GM12878 (cell line): ENCODE measurements at regions not wholly inside any gene's neighbourhood (a gene's known extent, or its start where the extent isn't known, plus 50 kb on each side); places are given as distances from the start of the nearest gene placed in this dataset.

Experiments
- ATAC-seq: fragments of 200-7000 bp; cut with Tn5 transposase; 3 replicates; pipeline ENCODE4 v1.9.1; 2020; ENCODE audit warnings: mild to moderate bottlenecking, moderate library complexity
- BruUV-seq: library from RNA; stranded (reverse); fragments of 400-500 nt; replicated peaks from 2 replicates; lab custom pipeline; 2021; lab: Mats Ljungman, UMichigan
- CTCF ChIA-PET: fragments of 300-600 bp; sonication (Branson Sonifier 250); formaldehyde crosslinking; extraction: SDS; loops from one replicate; lab custom pipeline; 2021; ENCODE audit warnings: inconsistent platforms; lab: Yijun Ruan, JAX
- POLR2A ChIA-PET: fragments of 350-600 bp; formaldehyde crosslinking; extraction: SDS; loops from one replicate; lab custom pipeline; 2021; ENCODE audit warnings: inconsistent platforms; lab: Charles Lee
- RAD21 ChIA-PET: fragments of 300-600 bp; sonication (Branson Sonifier 250); formaldehyde crosslinking; loops from one replicate; lab custom pipeline; 2023; ENCODE audit warnings: antibody characterized with exemption; ENCODE audit not compliant: unreplicated experiment; lab: Charles Lee
- SMC1A ChIA-PET: fragments of 300-600 bp; sonication (Branson Sonifier 250); formaldehyde crosslinking; loops from one replicate; lab custom pipeline; 2023; ENCODE audit not compliant: unreplicated experiment, uncharacterized antibody; lab: Charles Lee
- DNase-seq: peaks from one replicate; pipeline ENCODE4 v3.0.0-alpha.2; 2011; ENCODE audit warnings: low read depth, low spot score
- FAIRE-seq: peaks from 3 replicates; lab custom pipeline; 2011; peaks lifted over from hg19 to GRCh38; lab: Jason Lieb, UNC
- H2AFZ ChIP-seq: 2 replicates; pipeline ENCODE4 v1.6.0; 2011; ENCODE audit warnings: low read depth, low read length, control low read depth; ENCODE audit not compliant: control insufficient read depth
- H3K27ac ChIP-seq: 2 replicates; pipeline ENCODE4 v1.5.1; 2011; ENCODE audit warnings: control low read depth; ENCODE audit not compliant: control insufficient read depth, insufficient read depth
- H3K27me3 ChIP-seq, 2 experiments: replicated peaks in 1 of 2; 2 replicates each; pipeline versions ENCODE4 v1.6.0 to v1.6.1; 2011; ENCODE audit warnings: low read length in 1 of 2; ENCODE audit not compliant: control insufficient read depth in 2 of 2, insufficient read depth in 2 of 2
- H3K36me3 ChIP-seq, 2 experiments: 2 replicates each; pipeline ENCODE4 v1.5.1; 2011; ENCODE audit warnings: low read length in 1 of 2; ENCODE audit not compliant: control insufficient read depth in 2 of 2, insufficient read depth in 2 of 2
- H3K4me1 ChIP-seq: 2 replicates; pipeline ENCODE4 v1.6.1; 2011; ENCODE audit warnings: mild to moderate bottlenecking, low read length, moderate library complexity, mixed read lengths; ENCODE audit not compliant: control insufficient read depth, insufficient read depth
- H3K4me2 ChIP-seq: 2 replicates; pipeline ENCODE4 v1.6.0; 2011; ENCODE audit warnings: control low read depth; ENCODE audit not compliant: control insufficient read depth, insufficient read depth
- H3K4me3 ChIP-seq: fragments of 200-600 bp; sonication (generic); 2 replicates; pipeline ENCODE4 v1.5.1; 2016
- H3K79me2 ChIP-seq: 2 replicates; pipeline ENCODE4 v1.6.0; 2011; ENCODE audit warnings: low read length; ENCODE audit not compliant: control insufficient read depth, insufficient read depth
- H3K9ac ChIP-seq: 2 replicates; pipeline ENCODE4 v1.8.0; 2011; ENCODE audit warnings: low read length, control low read depth, mixed read lengths; ENCODE audit not compliant: control insufficient read depth, insufficient read depth
- H3K9me3 ChIP-seq: replicated peaks from 3 replicates; pipeline ENCODE4 v1.5.1; 2011; ENCODE audit warnings: mild to moderate bottlenecking, low read length; ENCODE audit not compliant: control insufficient read depth, insufficient read depth
- H4K20me1 ChIP-seq: 2 replicates; pipeline ENCODE4 v1.6.0; 2011; ENCODE audit not compliant: control insufficient read depth, insufficient read depth
- BCL11A ChIP-seq: IDR thresholded peaks from 2 replicates; pipeline ENCODE4 v1.6.1; 2011; ENCODE audit warnings: low read depth, low read length
- NFYA ChIP-seq: IDR thresholded peaks from 2 replicates; pipeline ENCODE4 v1.6.1; 2011; ENCODE audit warnings: low read depth, mild to moderate bottlenecking, low read length, improper control_type of control experiment, borderline replicate concordance
- SPI1 ChIP-seq: IDR thresholded peaks from 2 replicates; pipeline ENCODE4 v1.6.1; 2011; ENCODE audit warnings: low read depth, mild to moderate bottlenecking, low read length, moderate library complexity, borderline replicate concordance; ENCODE audit not compliant: insufficient read depth
- SUZ12 ChIP-seq: fragments of 200-600 bp; sonication (generic); IDR thresholded peaks from one replicate; pipeline ENCODE4 v1.6.1; 2018; ENCODE audit warnings: antibody characterized with exemption, mild to moderate bottlenecking; ENCODE audit not compliant: unreplicated experiment
- WGBS: methylation state at CpG from one replicate; pipeline ENCODE4 v1.1.6; 2016; ENCODE audit warnings: low lambda C conversion rate; ENCODE audit not compliant: insufficient replicate concordance, insufficient coverage; ENCODE audit errors: missing lambda C conversion rate; 5-methylcytosine and 5-hydroxymethylcytosine counted together
- in situ Hi-C: fragments of 300-500 bp; cut with MboI; formaldehyde crosslinking; loops from 9 replicates; pipeline ENCODE4 v1.14.3; 2018; ENCODE audit warnings: mixed read lengths
- intact Hi-C: fragments of 100-400 bp; cut with micrococcal nuclease; formaldehyde crosslinking; loops from one replicate; pipeline ENCODE4 v1.14.2; 2022; ENCODE audit not compliant: unreplicated experiment
- TF ChIP-seq, protein P1 (sequence below): fragments of 450-650 bp; IDR thresholded peaks from 2 replicates; pipeline ENCODE4 v1.6.1; 2016; ENCODE audit warnings: mild to moderate bottlenecking
- TF ChIP-seq, protein P2 (sequence below): IDR thresholded peaks from 2 replicates; pipeline ENCODE4 v1.6.1; 2012; ENCODE audit warnings: low read depth, low read length, improper control_type of control experiment
- TF ChIP-seq, protein P3 (sequence below): fragments of 150-350 bp; IDR thresholded peaks from 2 replicates; pipeline ENCODE4 v1.6.1; 2014; ENCODE audit warnings: mild to moderate bottlenecking, low read depth, low read length

DNA sequence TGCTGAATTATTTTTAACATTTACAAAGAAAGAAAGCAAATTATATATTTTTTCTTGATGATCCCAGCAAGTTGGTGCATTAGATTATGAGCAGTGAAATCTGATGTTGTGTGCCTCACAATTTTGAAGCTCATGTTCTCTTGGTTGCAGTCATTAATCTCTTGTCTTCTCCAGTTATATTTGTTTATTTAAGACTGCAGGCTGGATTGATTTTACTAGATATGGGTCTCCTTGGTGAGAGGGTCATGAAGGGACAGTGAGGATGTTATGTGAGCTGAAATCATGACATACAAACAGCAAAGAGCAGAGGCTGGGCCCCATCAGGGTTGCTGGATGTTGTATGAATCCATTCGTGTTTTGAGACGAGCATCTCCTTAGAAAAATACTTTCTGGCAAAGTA lies 64.2 kb upstream of the AKIRIN2 start:
- Histone ChIP-seq H3K27me3 (no peaks in the 10 kb centered on the region), H3K4me2 (no peak overlapping the region), H2AFZ (no peak overlapping the region), H3K4me1 (no peaks in the 10 kb centered on the region), H3K27ac (no peak overlapping the region), H4K20me1 (no peaks in the 10 kb centered on the region), H3K9me3 (no peaks in the 10 kb centered on the region), H3K9ac (no peak overlapping the region), H3K4me3 (no peak overlapping the region), H3K36me3 (no peaks in the 10 kb centered on the region), H3K79me2 (no peaks in the 10 kb centered on the region)
- ChIA-PET RAD21 (interaction anchor here (1.1 kb wide), 1 partner anchor 9 kb away, joined by 3 read pairs; no protein-coding TSS in a partner anchor), CTCF (no interaction called here), POLR2A (interaction anchor here (0.6 to 1.3 kb wide), 5 partner anchors 9 to 147 kb away, joined by 3 to 7 read pairs (median 3); no protein-coding TSS in a partner anchor), SMC1A (interaction anchor here (1.1 to 1.5 kb wide), 4 partner anchors 10 to 36 kb away, joined by 3 to 4 read pairs (median 4); no protein-coding TSS in a partner anchor)
- intact Hi-C loops = no loop called here
- no TSS peak for BruUV-seq
- WGBS = 95% methylated on average over 2 of the region's 2 CpGs
- no peak for FAIRE-seq
- TF ChIP-seq, protein P1, sequence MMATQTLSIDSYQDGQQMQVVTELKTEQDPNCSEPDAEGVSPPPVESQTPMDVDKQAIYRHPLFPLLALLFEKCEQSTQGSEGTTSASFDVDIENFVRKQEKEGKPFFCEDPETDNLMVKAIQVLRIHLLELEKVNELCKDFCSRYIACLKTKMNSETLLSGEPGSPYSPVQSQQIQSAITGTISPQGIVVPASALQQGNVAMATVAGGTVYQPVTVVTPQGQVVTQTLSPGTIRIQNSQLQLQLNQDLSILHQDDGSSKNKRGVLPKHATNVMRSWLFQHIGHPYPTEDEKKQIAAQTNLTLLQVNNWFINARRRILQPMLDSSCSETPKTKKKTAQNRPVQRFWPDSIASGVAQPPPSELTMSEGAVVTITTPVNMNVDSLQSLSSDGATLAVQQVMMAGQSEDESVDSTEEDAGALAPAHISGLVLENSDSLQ = no peak
- TF ChIP-seq, protein P2, sequence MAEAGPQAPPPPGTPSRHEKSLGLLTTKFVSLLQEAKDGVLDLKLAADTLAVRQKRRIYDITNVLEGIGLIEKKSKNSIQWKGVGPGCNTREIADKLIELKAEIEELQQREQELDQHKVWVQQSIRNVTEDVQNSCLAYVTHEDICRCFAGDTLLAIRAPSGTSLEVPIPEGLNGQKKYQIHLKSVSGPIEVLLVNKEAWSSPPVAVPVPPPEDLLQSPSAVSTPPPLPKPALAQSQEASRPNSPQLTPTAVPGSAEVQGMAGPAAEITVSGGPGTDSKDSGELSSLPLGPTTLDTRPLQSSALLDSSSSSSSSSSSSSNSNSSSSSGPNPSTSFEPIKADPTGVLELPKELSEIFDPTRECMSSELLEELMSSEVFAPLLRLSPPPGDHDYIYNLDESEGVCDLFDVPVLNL = no peak
- TF ChIP-seq, protein P3, sequence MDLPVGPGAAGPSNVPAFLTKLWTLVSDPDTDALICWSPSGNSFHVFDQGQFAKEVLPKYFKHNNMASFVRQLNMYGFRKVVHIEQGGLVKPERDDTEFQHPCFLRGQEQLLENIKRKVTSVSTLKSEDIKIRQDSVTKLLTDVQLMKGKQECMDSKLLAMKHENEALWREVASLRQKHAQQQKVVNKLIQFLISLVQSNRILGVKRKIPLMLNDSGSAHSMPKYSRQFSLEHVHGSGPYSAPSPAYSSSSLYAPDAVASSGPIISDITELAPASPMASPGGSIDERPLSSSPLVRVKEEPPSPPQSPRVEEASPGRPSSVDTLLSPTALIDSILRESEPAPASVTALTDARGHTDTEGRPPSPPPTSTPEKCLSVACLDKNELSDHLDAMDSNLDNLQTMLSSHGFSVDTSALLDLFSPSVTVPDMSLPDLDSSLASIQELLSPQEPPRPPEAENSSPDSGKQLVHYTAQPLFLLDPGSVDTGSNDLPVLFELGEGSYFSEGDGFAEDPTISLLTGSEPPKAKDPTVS = no peak
- TF ChIP-seq BCL11A = no peak
- TF ChIP-seq SUZ12 = no peak
- TF ChIP-seq SPI1 = no peak
- no peak for TF ChIP-seq NFYA
- in situ Hi-C loops = no loop called here
- DNase-seq = no peak
- no peak for ATAC-seq
